ENCODE measurements at regions not wholly inside any gene's neighbourhood (a gene's known extent, or its start where the extent isn't known, plus 50 kb on each side); places are given as distances from the start of the nearest gene placed in this dataset.
A peak's percentile ranks its signal among the peaks of the same experiment; 100 is the strongest.

- intact Hi-C loops (cut with DNase I; ENCODE audit: low total_unique reads): no loop called here
- no peaks in the 10 kb centered on the region for H3K36me3 ChIP-seq (ENCODE audit: low read depth, missing control alignments)
- H3K27me3 ChIP-seq: no peaks in the 10 kb centered on the region
- WGBS, 2 donors: 44 to 53% methylated on average over 6 of the region's 6 CpGs
- no peak for DNase-seq
- no peak for TF ChIP-seq CTCF (IDR thresholded peaks at IDR 0.05)
- TF ChIP-seq POLR2A (IDR thresholded peaks at IDR 0.05): no peak
- peak overlapping the region; percentile 65 to 75 for H3K27ac ChIP-seq
- H3K4me1 ChIP-seq: peaks cover 16% of the 10 kb centered on the region
- no peak overlapping the region for H3K4me3 ChIP-seq
- H3K9me3 ChIP-seq: no peaks in the 10 kb centered on the region
These were observed 386.5 kb upstream of the PROK2 start for GRCh38 chr3:72171463-72171881.

- no peaks in the 10 kb centered on the region for H3K27me3 ChIP-seq
- intact Hi-C loops (cut with DNase I; ENCODE audit: low total_unique reads): no loop called here
- no peak overlapping the region for H3K27ac ChIP-seq
- no peaks in the 10 kb centered on the region for H3K36me3 ChIP-seq (ENCODE audit: low read depth, missing control alignments)
- H3K4me3 ChIP-seq: no peak overlapping the region
- H3K9me3 ChIP-seq: no peaks in the 10 kb centered on the region
- DNase-seq: no peak
- TF ChIP-seq CTCF (IDR thresholded peaks at IDR 0.05): no peak
- TF ChIP-seq POLR2A (IDR thresholded peaks at IDR 0.05): no peak
- H3K4me1 ChIP-seq: peaks cover 15% of the 10 kb centered on the region
- 90 to 94% methylated on average over 5 of the region's 5 CpGs for whole genome bisulfite sequencing, 2 donors
These were observed 384.9 kb upstream of the PROK2 start for GRCh38 chr3:72169561-72170472.

- Histone ChIP-seq H3K4me1 (peaks cover 15% of the 10 kb centered on the region), H3K9me3 (no peaks in the 10 kb centered on the region), H3K36me3 (ENCODE audit: low read depth, missing control alignments) (no peaks in the 10 kb centered on the region), H3K4me3 (no peak overlapping the region), H3K27me3 (no peaks in the 10 kb centered on the region), H3K27ac (no peak overlapping the region)
- TF ChIP-seq POLR2A (IDR thresholded peaks at IDR 0.05) (no peak), CTCF (IDR thresholded peaks at IDR 0.05) (no peak)
- no peak for DNase-seq
- intact Hi-C loops (cut with DNase I; ENCODE audit: low total_unique reads): no loop called here
These were observed 384.2 kb upstream of the PROK2 start for GRCh38 chr3:72169120-72169519.

GRCh38 chr3:72165808-72166207 is 380.9 kb upstream of the PROK2 start:
- Histone ChIP-seq H3K27me3 (no peaks in the 10 kb centered on the region), H3K36me3 (ENCODE audit: low read depth, missing control alignments) (no peaks in the 10 kb centered on the region), H3K4me3 (no peak overlapping the region), H3K9me3 (no peaks in the 10 kb centered on the region), H3K27ac (no peak overlapping the region), H3K4me1 (no peaks in the 10 kb centered on the region)
- no peak for DNase-seq
- intact Hi-C loops (cut with DNase I; ENCODE audit: low total_unique reads): no loop called here
- WGBS, 2 donors: 60 to 66% methylated on average over 1 of the region's 1 CpG
- TF ChIP-seq POLR2A (IDR thresholded peaks at IDR 0.05): no peak
- no peak for TF ChIP-seq CTCF (IDR thresholded peaks at IDR 0.05)

GRCh38 chr3:72165317-72165716 is 380.4 kb upstream of the PROK2 start:
- intact Hi-C loops (cut with DNase I; ENCODE audit: low total_unique reads): no loop called here
- no peak for DNase-seq
- Histone ChIP-seq H3K9me3 (no peaks in the 10 kb centered on the region), H3K27me3 (no peaks in the 10 kb centered on the region), H3K4me1 (no peaks in the 10 kb centered on the region), H3K4me3 (no peak overlapping the region), H3K36me3 (ENCODE audit: low read depth, missing control alignments) (no peaks in the 10 kb centered on the region), H3K27ac (no peak overlapping the region)
- TF ChIP-seq POLR2A (IDR thresholded peaks at IDR 0.05) (no peak), CTCF (IDR thresholded peaks at IDR 0.05) (no peak)
- WGBS, 2 donors: 100% methylated on average over 2 of the region's 2 CpGs

Data from testis (tissue), 2 donors.